ENCODE measurements at regions not wholly inside any gene's neighbourhood (a gene's known extent, or its start where the extent isn't known, plus 50 kb on each side); places are given as distances from the start of the nearest gene placed in this dataset.

DNA sequence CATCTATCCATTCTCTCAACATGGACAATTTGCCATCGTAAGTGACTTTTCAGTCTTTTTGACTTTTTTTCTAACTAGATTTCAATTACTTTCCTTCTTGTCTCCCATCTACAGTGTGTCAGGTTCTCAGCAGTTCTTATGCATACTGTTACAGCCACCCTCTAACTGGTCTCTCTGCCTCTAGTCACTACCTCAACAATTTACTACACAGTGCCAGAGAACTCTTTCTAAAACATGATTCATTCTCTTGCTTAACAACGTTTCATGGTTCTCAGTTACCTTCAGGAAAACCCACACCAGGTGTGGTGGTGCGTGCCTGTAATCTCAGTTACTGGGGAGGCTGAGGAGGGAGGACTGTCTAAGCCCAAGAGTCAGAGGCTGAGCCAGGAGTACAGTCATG is 95.4 kb downstream of the DIPK2A start:
- TF ChIP-seq YY1 (IDR thresholded peaks at IDR 0.05; ENCODE audit: low read depth) (no peak), TAF1 (IDR thresholded peaks at IDR 0.05; ENCODE audit: low read depth) (no peak), CREB1 (IDR thresholded peaks at IDR 0.05; ENCODE audit: low read depth) (no peak), NFIC (IDR thresholded peaks at IDR 0.05) (no peak)
- TF ChIP-seq, protein P1, sequence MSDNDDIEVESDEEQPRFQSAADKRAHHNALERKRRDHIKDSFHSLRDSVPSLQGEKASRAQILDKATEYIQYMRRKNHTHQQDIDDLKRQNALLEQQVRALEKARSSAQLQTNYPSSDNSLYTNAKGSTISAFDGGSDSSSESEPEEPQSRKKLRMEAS (IDR thresholded peaks at IDR 0.05), result no peak

DNA sequence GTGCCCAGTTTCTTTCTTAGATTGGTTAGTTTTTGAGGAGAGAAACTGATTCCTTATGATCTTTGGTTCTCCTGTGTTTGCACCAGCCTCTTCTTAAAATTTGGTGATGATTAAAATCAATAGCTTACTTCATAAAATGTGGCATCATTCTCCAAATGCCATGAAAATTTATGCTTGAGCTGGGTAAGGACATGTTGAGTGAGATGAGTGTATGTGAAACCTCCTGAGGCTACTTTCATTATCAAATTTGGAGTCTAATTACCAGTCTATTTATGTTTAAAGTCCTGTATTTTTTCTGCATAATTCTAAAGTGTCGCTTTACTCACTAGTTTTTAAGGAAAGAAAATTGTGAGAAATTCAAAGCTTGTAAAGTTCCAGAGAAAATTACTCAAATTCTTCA is 102.1 kb downstream of the DIPK2A start:
- TF ChIP-seq, protein P2, sequence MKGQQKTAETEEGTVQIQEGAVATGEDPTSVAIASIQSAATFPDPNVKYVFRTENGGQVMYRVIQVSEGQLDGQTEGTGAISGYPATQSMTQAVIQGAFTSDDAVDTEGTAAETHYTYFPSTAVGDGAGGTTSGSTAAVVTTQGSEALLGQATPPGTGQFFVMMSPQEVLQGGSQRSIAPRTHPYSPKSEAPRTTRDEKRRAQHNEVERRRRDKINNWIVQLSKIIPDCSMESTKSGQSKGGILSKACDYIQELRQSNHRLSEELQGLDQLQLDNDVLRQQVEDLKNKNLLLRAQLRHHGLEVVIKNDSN (IDR thresholded peaks at IDR 0.05), result no peak
- TF ChIP-seq EP300 (IDR thresholded peaks at IDR 0.05; ENCODE audit: borderline replicate concordance), result no peak
- TF ChIP-seq FOXM1 (IDR thresholded peaks at IDR 0.05; ENCODE audit: borderline replicate concordance, low read depth), result no peak
- no peak for TF ChIP-seq NFIC (IDR thresholded peaks at IDR 0.05)
- TF ChIP-seq TEAD4 (IDR thresholded peaks at IDR 0.05), result no peak
- no peak for TF ChIP-seq CREB1 (IDR thresholded peaks at IDR 0.05; ENCODE audit: low read depth)
- TF ChIP-seq, protein P3, sequence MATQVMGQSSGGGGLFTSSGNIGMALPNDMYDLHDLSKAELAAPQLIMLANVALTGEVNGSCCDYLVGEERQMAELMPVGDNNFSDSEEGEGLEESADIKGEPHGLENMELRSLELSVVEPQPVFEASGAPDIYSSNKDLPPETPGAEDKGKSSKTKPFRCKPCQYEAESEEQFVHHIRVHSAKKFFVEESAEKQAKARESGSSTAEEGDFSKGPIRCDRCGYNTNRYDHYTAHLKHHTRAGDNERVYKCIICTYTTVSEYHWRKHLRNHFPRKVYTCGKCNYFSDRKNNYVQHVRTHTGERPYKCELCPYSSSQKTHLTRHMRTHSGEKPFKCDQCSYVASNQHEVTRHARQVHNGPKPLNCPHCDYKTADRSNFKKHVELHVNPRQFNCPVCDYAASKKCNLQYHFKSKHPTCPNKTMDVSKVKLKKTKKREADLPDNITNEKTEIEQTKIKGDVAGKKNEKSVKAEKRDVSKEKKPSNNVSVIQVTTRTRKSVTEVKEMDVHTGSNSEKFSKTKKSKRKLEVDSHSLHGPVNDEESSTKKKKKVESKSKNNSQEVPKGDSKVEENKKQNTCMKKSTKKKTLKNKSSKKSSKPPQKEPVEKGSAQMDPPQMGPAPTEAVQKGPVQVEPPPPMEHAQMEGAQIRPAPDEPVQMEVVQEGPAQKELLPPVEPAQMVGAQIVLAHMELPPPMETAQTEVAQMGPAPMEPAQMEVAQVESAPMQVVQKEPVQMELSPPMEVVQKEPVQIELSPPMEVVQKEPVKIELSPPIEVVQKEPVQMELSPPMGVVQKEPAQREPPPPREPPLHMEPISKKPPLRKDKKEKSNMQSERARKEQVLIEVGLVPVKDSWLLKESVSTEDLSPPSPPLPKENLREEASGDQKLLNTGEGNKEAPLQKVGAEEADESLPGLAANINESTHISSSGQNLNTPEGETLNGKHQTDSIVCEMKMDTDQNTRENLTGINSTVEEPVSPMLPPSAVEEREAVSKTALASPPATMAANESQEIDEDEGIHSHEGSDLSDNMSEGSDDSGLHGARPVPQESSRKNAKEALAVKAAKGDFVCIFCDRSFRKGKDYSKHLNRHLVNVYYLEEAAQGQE (IDR thresholded peaks at IDR 0.05; ENCODE audit: low read depth), result no peak
- TF ChIP-seq TCF12 (IDR thresholded peaks at IDR 0.05; ENCODE audit: low read depth), result no peak
- TF ChIP-seq, protein P1 (IDR thresholded peaks at IDR 0.05), result no peak
- no peak for TF ChIP-seq YY1 (IDR thresholded peaks at IDR 0.05; ENCODE audit: low read depth)
- TF ChIP-seq EGR1 (IDR thresholded peaks at IDR 0.05), result no peak
- no peak for TF ChIP-seq CEBPB (IDR thresholded peaks at IDR 0.05)
- TF ChIP-seq ZBTB7A (IDR thresholded peaks at IDR 0.05; ENCODE audit: low read depth), result no peak
- no peak for TF ChIP-seq RAD21 (IDR thresholded peaks at IDR 0.05; ENCODE audit: low read depth)
- no peak for TF ChIP-seq TAF1 (IDR thresholded peaks at IDR 0.05; ENCODE audit: low read depth)

DNA sequence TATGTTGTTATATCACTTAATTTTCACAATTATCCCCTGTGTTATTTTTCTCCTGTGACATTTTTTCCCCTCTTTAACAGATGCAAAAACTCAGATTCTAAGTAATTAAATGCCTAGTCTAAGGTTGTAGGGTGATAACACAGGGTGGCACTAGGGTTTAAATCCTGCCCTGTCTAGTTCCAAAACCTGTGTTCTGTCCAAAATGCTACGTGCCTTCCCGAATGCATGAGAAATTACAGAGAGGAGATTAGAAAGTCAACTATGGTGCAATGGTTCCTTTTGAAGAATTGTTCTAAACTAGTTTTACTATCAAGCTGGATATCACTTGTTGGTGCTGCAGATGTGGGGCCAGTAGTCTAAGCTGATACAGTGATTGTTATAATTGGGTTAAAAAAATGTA is 108.0 kb downstream of the DIPK2A start:
- TF ChIP-seq YY1 (IDR thresholded peaks at IDR 0.05; ENCODE audit: low read depth), result no peak
- TF ChIP-seq RAD21 (IDR thresholded peaks at IDR 0.05; ENCODE audit: low read depth), result no peak
- TF ChIP-seq NFIC (IDR thresholded peaks at IDR 0.05), result no peak

DNA sequence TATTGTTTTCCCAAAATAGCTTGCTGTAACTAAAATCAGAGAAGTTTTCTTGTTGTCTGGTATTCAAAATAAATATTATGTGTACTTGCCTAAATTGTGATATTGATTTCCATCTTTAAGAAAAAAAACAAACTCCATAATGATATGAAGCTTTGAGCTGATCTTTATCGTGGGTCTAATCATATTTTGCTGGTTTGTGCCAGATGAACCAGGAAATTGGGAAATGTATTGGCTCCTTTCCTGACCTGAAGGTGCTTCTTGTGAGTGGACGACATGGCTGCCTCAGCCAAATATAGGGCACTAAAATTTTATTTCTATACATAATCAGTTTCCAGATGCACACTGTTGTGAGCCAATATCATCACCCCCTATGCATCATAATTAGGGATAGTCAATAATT is 113.3 kb downstream of the DIPK2A start:
- TF ChIP-seq ZBTB7A (IDR thresholded peaks at IDR 0.05; ENCODE audit: low read depth) (no peak), EGR1 (IDR thresholded peaks at IDR 0.05) (no peak), CEBPB (IDR thresholded peaks at IDR 0.05) (no peak), TEAD4 (IDR thresholded peaks at IDR 0.05) (no peak), TCF12 (IDR thresholded peaks at IDR 0.05; ENCODE audit: low read depth) (no peak)
- TF ChIP-seq, protein P2 (IDR thresholded peaks at IDR 0.05), result no peak
- TF ChIP-seq, protein P1 (IDR thresholded peaks at IDR 0.05), result no peak

DNA sequence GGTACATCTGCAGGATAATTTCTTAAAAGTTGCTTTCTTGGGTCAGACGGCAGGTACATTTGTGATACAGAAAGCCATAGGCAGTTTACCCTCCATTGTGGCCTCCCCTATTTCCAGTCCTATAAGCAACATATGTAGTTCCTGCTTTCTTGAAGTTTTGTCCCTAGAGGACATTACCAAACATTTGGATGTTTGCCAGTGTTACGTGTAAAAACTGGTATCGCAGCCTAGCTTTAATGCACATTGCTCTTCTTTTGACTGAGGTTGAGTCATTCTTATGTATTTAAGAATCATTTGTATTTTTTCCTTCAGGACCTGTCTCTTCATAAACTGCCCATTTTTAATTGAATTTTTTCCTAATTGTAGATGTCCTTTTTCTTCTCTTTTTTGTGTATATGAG is 114.3 kb downstream of the DIPK2A start:
- TF ChIP-seq, protein P1 (IDR thresholded peaks at IDR 0.05), result no peak
- TF ChIP-seq NFIC (IDR thresholded peaks at IDR 0.05), result peak; percentile 22; the same call in 1 of the 2 replicates

DNA sequence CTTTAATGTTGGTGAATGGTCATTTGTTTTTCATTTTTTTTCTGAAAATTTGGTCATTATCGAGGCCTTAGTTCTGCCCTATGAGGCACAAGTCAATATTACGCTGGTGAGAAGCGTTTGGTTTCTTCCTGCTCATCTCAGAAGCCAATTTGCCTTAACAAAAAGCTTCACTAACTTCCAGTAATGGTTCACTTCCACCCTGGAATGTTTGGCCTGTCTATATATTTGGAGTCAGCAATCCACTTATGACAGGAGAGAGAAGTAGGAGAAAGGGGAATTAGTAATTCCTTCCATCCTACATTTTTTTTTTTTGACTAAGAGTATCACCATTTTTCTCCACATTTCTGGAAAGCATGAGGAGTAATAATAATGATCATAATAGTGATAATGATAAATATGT is 124.4 kb downstream of the DIPK2A start:
- TF ChIP-seq RAD21 (IDR thresholded peaks at IDR 0.05; ENCODE audit: low read depth) (no peak), EP300 (IDR thresholded peaks at IDR 0.05; ENCODE audit: borderline replicate concordance) (no peak), CREB1 (IDR thresholded peaks at IDR 0.05; ENCODE audit: low read depth) (no peak), YY1 (IDR thresholded peaks at IDR 0.05; ENCODE audit: low read depth) (no peak), FOXM1 (IDR thresholded peaks at IDR 0.05; ENCODE audit: borderline replicate concordance, low read depth) (no peak), NFIC (IDR thresholded peaks at IDR 0.05) (no peak), TCF12 (IDR thresholded peaks at IDR 0.05; ENCODE audit: low read depth) (no peak), TAF1 (IDR thresholded peaks at IDR 0.05; ENCODE audit: low read depth) (no peak), CEBPB (IDR thresholded peaks at IDR 0.05) (no peak), EGR1 (IDR thresholded peaks at IDR 0.05) (no peak)
- TF ChIP-seq, protein P2 (IDR thresholded peaks at IDR 0.05), result no peak
- TF ChIP-seq, protein P1 (IDR thresholded peaks at IDR 0.05), result no peak
- TF ChIP-seq, protein P3 (IDR thresholded peaks at IDR 0.05; ENCODE audit: low read depth), result no peak
